Pons (tissue), 1 donor: ENCODE measurements at regions not wholly inside any gene's neighbourhood (a gene's known extent, or its start where the extent isn't known, plus 50 kb on each side); places are given as distances from the start of the nearest gene placed in this dataset.
"Not testable (repeated sequence)": the region's sequence is repeated elsewhere in the genome, so short reads cannot be mapped to it uniquely, and the experiment has no call there.

ENCODE experiments used
- DNase-seq: peaks from one replicate; pipeline ENCODE4 v3.0.0-alpha.2; 2016; ENCODE audit warnings: low spot score

- no peak for DNase-seq
These were observed 182.0 kb upstream of the SPOPL start for GRCh38 chr2:138319616-138320015.

GRCh38 chr2:138321458-138321857 lies 180.1 kb upstream of the SPOPL start:
- DNase-seq: no peak

- DNase-seq: no peak
These were observed 178.0 kb upstream of the SPOPL start for GRCh38 chr2:138323382-138324067.

DNA sequence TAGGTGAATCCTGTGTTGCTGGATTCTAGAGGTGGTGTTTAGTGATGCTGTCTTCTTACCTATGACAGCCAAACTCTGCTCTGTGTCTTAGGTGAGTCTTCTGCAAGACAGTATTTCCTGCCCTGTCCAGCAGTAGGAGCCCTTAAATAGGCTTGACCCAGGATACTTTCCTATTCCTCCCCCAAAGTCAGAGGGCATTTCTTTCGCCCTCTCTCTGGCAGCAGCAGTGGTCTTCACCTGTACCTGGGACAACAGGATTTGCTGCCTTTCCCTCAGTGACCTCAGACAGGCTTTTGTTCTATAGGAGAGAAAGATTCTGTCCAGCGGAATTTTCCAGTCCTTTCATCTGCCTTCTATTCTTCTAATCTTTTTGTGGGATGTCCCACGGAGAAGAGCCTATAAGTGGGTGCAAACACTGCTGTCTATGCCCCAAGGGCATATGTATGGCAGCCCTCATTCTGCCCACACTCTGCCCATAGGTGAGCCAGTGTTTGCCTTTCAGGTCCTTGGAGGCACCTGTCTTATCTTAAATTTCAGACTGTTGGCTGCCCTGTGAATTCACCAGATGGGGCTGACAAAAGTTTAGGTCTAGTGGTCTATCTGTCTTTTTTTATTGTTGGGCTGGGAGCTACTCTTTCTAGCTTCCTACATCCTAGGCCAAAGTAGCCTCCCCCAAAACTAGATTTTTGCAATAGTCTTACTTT lies 177.3 kb upstream of the SPOPL start:
- DNase-seq: no peak

- no peak for DNase-seq
These were observed 173.6 kb upstream of the SPOPL start for GRCh38 chr2:138327967-138328366.

DNA sequence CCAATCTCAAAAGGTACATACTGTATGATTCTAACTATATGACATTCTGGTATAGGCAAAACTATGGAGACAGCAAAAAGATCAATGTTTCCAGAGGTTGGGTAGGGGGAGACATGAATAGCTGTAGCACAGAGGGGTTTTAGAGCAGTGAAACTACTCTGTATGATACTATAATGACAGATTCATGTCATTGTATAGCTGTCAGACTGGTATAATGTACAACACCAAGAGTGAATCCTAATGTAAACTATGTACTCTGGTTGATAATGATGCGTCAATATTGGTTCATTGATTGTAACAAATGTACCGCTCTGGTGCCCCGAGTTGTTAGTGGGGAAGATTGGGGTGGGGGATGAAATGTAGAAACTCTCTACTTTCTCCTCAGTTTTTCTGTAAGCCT lies 172.4 kb upstream of the SPOPL start:
- DNase-seq: no peak

- DNase-seq: no peak
These were observed 172.0 kb upstream of the SPOPL start for GRCh38 chr2:138329591-138329990.

DNA sequence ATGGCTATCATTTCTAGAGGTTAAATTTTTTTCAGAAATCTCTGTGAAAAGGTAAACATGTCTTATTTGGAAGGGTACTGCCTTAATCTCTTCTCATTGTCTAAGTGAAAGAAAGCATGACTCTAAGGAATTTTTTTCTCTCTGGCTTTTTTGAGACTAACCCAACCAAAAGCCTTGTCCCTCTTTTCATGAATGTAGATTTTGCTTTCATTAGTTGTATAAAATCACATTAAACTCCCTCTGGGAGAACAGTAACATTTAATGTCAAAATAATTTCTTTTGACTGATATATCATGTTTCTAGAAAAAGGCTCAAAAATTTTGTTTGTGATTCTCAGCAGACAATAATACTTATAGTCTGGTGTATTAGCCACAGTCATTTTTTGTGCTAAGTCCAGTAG lies 168.4 kb upstream of the SPOPL start:
- no peak for DNase-seq

- DNase-seq: no peak
These were observed 167.9 kb upstream of the SPOPL start for GRCh38 chr2:138333677-138334076.

GRCh38 chr2:138334323-138334722 lies 167.2 kb upstream of the SPOPL start:
- DNase-seq: no peak

- DNase-seq: no peak
These were observed 166.5 kb upstream of the SPOPL start for GRCh38 chr2:138335036-138335435.

DNA sequence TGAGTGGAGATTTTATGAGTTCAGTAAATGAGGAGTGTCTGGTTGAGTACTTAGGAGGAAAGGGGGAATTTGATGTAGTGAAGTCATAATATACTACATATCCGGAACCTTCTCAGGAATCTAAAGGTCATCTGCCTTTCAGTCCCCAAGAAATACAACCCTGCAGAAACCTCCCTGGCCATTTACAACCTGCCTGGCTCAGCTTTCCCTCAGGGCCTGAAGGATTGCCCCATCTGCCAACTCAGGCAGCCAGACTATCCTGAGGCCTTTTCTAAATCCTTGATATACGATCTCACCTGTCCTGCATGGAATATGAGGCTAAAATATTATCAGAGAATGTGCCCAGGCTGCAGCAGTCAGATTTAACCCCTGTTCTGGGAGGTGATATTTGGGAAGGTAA lies 165.4 kb upstream of the SPOPL start:
- no peak for DNase-seq

DNA sequence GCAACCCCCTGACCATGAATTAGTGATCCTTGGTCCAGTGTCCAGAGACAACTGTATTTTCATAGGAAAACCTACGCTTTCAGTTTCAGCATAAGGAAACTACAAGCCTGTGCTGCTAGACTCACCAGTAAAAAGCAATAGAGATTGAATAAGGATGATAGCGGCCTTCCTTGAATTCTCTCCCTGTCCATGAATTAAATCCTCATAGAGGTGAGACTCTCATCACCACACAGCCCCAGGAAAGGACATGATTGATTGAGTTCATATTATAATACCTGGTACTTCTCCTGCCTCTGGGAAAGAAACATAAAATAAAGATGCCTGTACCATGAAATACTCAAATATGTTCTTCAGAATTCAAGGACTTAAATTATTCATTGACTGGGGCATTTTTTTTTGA lies 146.3 kb upstream of the SPOPL start:
- no peak for DNase-seq

DNA sequence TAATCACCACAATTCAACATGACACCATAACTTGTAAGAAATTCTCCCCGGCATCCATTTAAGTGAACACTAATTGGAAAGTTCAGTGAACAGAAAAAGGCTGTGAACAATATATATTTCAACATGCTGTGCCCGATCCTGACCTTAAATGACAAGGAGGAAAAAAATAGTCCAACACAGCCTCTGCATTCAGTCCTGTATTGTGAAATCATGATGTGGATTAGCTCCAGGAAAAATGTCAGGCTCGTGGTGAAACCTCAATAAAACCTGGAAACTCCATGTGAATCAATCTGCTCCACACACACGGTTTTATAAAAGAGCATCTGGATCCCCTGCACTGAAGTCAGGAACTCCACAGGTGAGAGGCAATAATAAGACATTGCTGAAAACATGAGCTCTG lies 145.4 kb upstream of the SPOPL start:
- DNase-seq: no peak

DNA sequence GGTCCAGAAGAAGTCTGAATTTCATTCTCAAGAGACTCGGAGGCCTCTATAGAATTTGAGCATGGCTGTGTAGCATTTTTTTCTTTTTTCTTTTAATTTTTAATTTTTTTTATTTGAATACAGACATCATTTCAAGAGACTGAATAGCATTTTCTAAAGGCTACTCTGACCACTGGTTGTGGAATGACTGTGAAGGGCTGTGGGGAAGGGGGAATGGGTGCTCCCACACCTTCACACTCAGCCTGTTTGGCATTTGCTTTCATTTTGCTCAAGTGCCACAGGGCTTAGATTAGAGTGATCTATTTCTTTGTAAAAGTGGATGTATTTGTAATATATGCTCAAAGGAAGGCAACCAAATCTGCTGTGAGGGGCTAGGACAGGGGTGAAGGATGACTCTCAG lies 142.0 kb upstream of the SPOPL start:
- DNase-seq: no peak

- DNase-seq: no peak
These were observed 136.9 kb upstream of the SPOPL start for GRCh38 chr2:138364554-138365162.

DNA sequence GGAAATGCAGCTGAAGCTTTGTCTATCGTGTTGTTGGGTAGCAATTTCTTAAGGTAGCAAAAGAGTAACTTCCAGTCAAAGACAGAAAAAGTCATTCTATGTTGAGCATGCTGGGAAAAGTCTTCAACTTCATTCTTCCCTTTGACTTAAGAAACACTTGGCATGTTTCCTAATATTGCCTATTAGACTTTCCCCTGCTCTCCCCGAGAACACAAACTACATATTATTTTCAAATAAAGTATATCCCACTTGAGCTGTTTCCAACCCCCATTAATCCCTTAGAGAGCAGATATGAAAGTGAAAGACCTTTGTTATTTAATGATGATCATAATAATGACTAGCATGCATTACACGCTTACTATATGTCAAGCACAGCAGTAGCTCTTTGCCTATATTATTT lies 136.0 kb upstream of the SPOPL start:
- no peak for DNase-seq

- DNase-seq: no peak
These were observed 131.7 kb upstream of the SPOPL start for GRCh38 chr2:138369856-138370255.

GRCh38 chr2:138373993-138374408 lies 127.6 kb upstream of the SPOPL start:
- DNase-seq: peak; percentile 45

GRCh38 chr2:138381373-138381772 lies 120.2 kb upstream of the SPOPL start:
- no peak for DNase-seq

DNA sequence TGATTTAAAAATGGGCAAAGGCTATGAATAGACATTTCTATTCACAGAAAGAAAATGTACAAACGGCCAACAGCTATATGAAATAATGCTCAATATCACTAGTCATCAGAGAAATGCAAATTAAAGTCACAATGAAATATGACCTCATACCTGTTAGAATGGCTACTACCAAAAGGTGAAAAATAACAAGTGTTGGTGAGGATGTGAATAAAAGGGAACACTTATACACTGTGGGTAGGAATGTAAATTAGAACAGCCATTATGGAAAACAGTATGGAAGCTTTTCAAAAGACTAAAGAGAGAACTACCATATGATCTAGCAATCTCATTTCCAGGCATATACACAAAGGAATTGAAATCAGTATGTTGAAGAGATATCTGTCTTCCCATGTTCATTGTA lies 118.9 kb upstream of the SPOPL start:
- DNase-seq: no peak

GRCh38 chr2:138386191-138386590 lies 115.4 kb upstream of the SPOPL start:
- not testable (repeated sequence) for DNase-seq

DNA sequence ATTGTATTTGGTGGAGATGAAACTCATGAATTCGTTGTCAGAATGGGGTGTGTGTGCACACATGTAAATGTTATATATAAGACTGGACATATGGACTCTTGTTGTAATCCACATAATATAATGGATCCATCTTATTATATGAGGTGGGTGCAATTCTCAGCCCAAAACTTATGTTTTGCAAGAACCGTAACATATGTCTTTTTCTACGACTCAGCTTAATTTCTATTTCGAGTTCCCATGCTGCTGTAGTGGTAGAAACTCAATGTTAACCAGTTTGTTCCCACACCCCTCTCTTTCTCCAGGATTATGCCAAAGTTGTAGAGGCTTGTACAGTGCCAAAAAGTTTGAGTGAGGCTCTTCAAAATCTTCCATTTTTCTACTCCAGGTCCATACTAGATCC lies 112.5 kb upstream of the SPOPL start:
- no peak for DNase-seq
